T-helper 2 cell treated with Interferon-gamma antibody and Interleukin-4, amounts not matched to agents 5 μg/mL and 100 μg/mL, for 36 hours (primary cell): ENCODE measurements at regions not wholly inside any gene's neighbourhood (a gene's known extent, or its start where the extent isn't known, plus 50 kb on each side); places are given as distances from the start of the nearest gene placed in this dataset.

Experiments used
- DNase-seq: peaks from one replicate; pipeline ENCODE4 v3.0.0; 2021; ENCODE audit warnings: low spot score
- H3K27ac Mint-ChIP-seq: one replicate; pipeline ENCODE4 v1.8.0; 2021; ENCODE audit warnings: mild to moderate bottlenecking, mixed read lengths
- H3K27me3 Mint-ChIP-seq: one replicate; pipeline ENCODE4 v1.8.0; 2021; ENCODE audit warnings: low read depth, mixed read lengths
- H3K36me3 Mint-ChIP-seq: one replicate; pipeline ENCODE4 v1.8.0; 2021; ENCODE audit warnings: low read depth, mixed read lengths
- H3K4me1 Mint-ChIP-seq: one replicate; pipeline ENCODE4 v1.8.0; 2021; ENCODE audit warnings: low read depth, mixed read lengths
- H3K4me3 Mint-ChIP-seq: one replicate; pipeline ENCODE4 v1.8.0; 2022; ENCODE audit warnings: mild to moderate bottlenecking, moderate library complexity, mixed read lengths
- H3K9me3 Mint-ChIP-seq: one replicate; pipeline ENCODE4 v1.8.0; 2021; ENCODE audit warnings: mixed read lengths

DNA sequence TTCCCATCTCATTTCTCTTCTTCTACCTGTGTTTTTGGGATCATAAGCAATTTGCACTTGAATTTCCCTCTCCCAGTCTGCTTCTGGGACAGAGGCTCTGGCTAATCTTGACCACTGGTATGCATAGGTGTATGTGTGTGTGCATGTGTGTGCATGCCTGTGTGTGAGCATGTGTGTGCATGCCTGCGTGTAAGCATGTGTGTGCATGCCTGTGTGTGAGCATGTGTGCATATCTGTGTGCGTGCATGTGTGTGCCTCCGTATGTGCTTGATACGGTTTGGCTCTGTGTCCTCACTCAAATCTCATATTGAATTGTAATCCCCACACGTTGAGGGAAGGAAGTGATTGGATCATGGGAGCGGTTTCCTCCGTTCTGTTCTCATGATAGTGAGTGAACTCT is 77.7 kb downstream of the HAPSTR1 start:
- Mint-ChIP-seq H3K36me3 (no peaks in the 10 kb centered on the region), H3K27ac (no peak overlapping the region), H3K4me3 (no peak overlapping the region)

DNA sequence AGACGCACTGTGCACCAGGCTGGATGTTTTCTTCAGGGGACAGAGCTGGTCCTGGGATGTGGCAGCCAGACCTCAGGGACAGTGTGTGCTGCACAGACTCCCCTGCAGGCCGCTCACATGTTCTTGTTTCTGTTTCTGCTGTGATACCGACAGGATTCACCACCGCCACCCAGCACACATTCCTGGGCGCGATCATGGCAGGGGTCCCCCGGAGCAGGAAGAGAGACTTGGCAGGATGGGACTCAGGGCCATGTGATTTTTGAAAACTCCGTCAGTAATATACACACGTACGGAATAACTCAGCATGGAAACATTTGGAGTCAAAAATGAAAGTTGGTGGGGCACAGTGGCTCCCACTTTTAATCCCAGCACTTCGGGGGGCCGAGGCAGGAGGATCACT is 79.0 kb downstream of the HAPSTR1 start:
- Mint-ChIP-seq H3K4me3 (no peak overlapping the region), H3K27ac (no peak overlapping the region), H3K36me3 (no peaks in the 10 kb centered on the region), H3K4me1 (no peaks in the 10 kb centered on the region), H3K27me3 (no peaks in the 10 kb centered on the region), H3K9me3 (no peaks in the 10 kb centered on the region)
- DNase-seq: no peak

More for the DNA sequence above, 77.7 kb downstream of the HAPSTR1 start:
- Mint-ChIP-seq H3K27me3 (no peaks in the 10 kb centered on the region), H3K4me1 (no peaks in the 10 kb centered on the region), H3K9me3 (no peaks in the 10 kb centered on the region)
- DNase-seq: no peak

DNA sequence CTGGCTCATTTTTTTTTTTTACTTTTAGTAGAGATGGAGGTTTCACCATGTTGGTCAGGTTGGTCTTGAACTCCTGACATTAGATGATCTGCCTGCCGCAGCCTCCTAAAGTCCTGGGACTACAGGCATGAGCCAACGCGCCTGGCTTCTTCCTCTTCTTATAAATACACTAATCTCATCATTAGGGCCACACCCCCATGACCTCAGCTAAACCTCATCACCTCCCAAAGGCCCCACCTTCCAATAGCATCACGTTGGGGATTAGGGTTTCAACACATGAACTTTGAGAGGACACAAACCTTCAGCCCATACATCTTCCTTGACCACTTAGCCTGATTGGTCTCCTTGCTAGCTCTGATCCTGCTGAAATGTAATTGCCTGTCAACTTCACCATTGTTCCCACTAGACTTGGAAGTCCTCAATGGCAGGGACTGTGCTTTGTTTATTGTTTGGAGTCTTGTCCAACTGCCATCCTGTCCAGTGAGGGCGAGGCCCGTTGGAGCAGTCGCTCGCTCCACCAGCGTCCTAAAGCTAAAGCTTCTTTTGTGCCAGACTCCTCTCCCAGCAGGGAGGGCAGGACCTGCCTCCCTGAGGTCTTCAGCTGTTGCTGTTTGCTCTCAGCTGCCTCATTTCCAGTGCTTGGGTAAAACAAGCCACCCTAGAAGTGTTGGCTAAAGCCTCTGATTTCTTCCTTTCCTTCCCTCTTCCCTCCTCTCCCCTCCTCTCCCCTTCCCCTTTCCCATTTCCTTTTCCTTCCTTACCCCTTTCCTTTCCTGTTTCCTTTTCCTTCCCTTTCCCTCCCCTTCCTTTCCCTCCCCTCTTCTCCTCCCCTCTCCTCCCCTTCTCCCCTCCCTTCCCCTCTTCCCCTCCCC is 85.3 kb downstream of the HAPSTR1 start:
- no peak for DNase-seq
- Mint-ChIP-seq H3K9me3 (no peaks in the 10 kb centered on the region), H3K36me3 (no peaks in the 10 kb centered on the region), H3K27me3 (no peaks in the 10 kb centered on the region), H3K4me1 (no peaks in the 10 kb centered on the region), H3K27ac (no peak overlapping the region), H3K4me3 (no peak overlapping the region)

DNA sequence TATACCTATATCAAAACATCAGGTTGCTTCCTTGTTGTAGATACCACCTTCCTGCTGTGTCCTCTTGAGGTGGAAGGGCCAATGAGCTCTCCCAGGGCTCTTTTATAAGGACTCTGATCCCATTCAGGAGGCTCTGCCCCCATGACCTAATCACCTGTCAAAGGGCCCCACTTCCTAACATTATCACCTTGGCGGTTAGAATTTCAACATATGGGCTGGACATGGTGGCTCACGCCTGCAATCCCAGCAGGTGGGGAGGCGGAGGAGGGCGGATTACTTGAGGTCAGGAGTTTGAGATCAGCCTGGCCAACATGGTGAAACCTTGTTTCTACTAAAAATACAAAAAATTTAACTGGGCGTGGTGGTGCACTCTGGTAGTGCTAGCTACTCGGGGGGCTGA is 86.4 kb downstream of the HAPSTR1 start:
- H3K4me3 Mint-ChIP-seq: no peak overlapping the region
- H3K27ac Mint-ChIP-seq: no peak overlapping the region
- H3K4me1 Mint-ChIP-seq: no peaks in the 10 kb centered on the region
- H3K36me3 Mint-ChIP-seq: no peaks in the 10 kb centered on the region
- H3K9me3 Mint-ChIP-seq: no peaks in the 10 kb centered on the region
- H3K27me3 Mint-ChIP-seq: no peaks in the 10 kb centered on the region
- no peak for DNase-seq

DNA sequence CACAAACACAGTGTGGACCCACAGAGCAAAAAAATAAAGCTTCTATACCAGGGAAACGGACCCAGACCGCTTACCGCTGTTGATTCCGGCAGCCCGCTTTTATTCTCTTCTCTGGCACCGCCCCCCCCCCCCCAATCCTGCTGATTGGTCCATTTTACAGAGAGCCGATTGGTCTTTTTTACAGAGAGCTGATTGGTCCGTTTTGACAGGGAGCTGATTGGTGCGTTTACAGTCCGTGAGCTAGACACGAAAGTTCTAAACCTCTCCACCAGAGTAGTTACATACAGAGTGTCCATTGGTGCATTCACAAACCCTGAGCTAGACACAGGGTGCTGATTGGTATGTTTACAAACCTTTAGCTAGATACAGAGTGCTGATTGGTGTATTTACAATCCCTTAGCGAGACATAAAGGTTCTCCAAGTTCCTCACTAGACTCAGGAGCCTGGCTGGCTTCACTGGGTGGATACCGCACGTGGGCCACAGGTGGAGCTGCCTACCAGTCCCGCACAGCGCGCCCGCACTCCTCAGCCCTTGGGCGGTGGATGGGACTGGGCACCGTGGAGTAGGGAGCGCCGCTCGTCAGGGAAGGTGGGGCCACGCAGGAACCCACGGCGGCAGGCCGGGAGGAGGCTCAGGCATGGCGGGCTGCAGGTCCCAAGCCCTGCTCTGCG is 92.4 kb downstream of the HAPSTR1 start:
- H3K27me3 Mint-ChIP-seq: no peaks in the 10 kb centered on the region
- no peak overlapping the region for H3K27ac Mint-ChIP-seq
- H3K4me3 Mint-ChIP-seq: no peak overlapping the region
- no peaks in the 10 kb centered on the region for H3K36me3 Mint-ChIP-seq
- DNase-seq: no peak
- no peaks in the 10 kb centered on the region for H3K9me3 Mint-ChIP-seq
- H3K4me1 Mint-ChIP-seq: no peaks in the 10 kb centered on the region

DNA sequence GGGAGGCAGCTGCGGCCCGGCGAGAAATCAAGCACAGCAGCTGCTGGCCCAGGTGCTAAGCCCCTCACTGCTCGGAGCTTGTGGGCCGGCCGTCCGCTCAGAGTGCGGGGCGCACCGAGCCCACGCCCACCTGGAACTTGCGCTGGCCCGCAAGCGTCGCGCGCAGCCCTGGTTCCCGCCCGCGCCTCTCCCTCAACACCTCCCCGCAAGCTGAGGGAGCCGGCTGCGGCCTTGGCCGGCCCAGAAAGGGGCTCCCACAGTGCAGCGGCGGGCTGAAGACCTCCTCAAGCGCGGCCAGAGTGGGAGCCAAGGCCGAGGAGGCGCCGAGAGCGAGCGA is 92.9 kb downstream of the HAPSTR1 start:
- no peak for DNase-seq
- Mint-ChIP-seq H3K9me3 (no peaks in the 10 kb centered on the region), H3K27ac (no peak overlapping the region), H3K36me3 (no peaks in the 10 kb centered on the region), H3K4me3 (no peak overlapping the region), H3K27me3 (no peaks in the 10 kb centered on the region), H3K4me1 (no peaks in the 10 kb centered on the region)

DNA sequence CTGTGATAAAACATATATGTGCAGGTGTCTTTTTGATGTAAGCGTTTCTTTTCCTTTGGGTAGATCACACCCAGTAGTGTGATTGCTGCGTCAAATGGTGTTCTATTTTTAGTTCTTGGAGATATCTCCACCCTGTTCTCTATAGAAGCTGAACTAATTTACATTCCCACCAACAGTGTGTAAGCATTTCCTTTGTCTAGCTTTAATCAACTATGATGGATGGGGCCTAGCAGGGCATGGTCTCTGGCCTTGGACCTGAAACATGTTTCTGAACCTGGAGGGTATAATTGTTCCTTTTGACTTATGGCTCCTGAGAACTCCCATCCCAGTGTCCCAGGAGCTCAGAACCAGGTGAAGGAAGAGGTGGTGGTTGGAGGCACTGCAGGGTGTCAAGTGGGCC is 93.9 kb downstream of the HAPSTR1 start:
- H3K4me1 Mint-ChIP-seq: no peaks in the 10 kb centered on the region
- no peak overlapping the region for H3K27ac Mint-ChIP-seq
- no peaks in the 10 kb centered on the region for H3K36me3 Mint-ChIP-seq
- no peaks in the 10 kb centered on the region for H3K27me3 Mint-ChIP-seq
- H3K4me3 Mint-ChIP-seq: no peak overlapping the region
- no peak for DNase-seq
- H3K9me3 Mint-ChIP-seq: no peaks in the 10 kb centered on the region

DNA sequence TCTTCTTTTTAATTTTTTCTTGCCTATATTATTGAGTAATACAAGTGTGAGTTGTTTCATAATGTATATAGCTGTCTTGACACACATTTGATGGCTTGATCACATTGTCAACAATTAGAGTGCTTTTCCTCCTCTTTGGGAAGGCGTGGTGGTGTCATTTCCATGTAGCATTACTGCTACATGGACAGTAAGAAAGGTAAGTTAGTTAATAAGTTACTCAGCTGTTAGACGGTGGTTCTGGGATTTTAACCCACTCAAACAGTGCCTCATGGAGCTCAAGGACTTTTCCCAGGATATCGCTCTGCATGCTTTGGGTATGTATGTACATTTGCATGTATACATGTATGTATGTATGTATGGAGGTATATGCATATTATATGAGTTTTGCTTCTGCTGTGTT is 94.6 kb downstream of the HAPSTR1 start:
- Mint-ChIP-seq H3K27me3 (no peaks in the 10 kb centered on the region), H3K4me1 (no peaks in the 10 kb centered on the region)

DNA sequence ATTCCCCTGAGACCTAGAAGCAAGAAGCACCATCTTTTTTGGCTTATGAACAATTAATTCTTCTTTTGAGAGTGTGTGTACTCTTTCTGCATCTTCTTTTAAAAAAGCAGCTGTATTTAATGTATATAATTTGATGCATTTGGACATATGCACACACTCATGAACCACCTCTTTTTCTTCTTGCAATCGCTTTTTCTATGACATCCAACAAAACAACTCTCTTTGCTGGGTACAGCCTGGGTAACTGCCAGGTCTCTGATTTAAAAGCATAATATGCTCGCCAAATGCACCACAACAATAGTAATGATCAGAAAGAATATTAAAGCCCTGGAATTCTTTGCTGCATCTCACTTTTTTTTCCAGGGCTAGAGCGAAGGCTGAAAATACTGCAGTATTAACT is 97.3 kb downstream of the HAPSTR1 start:
- no peaks in the 10 kb centered on the region for H3K27me3 Mint-ChIP-seq
- no peak for DNase-seq
- no peak overlapping the region for H3K27ac Mint-ChIP-seq
- H3K4me3 Mint-ChIP-seq: no peak overlapping the region
- no peaks in the 10 kb centered on the region for H3K9me3 Mint-ChIP-seq
- no peaks in the 10 kb centered on the region for H3K4me1 Mint-ChIP-seq
- H3K36me3 Mint-ChIP-seq: no peaks in the 10 kb centered on the region

More for the DNA sequence above, 94.6 kb downstream of the HAPSTR1 start:
- DNase-seq: no peak
- Mint-ChIP-seq H3K27ac (no peak overlapping the region), H3K36me3 (no peaks in the 10 kb centered on the region), H3K9me3 (no peaks in the 10 kb centered on the region), H3K4me3 (no peak overlapping the region)

DNA sequence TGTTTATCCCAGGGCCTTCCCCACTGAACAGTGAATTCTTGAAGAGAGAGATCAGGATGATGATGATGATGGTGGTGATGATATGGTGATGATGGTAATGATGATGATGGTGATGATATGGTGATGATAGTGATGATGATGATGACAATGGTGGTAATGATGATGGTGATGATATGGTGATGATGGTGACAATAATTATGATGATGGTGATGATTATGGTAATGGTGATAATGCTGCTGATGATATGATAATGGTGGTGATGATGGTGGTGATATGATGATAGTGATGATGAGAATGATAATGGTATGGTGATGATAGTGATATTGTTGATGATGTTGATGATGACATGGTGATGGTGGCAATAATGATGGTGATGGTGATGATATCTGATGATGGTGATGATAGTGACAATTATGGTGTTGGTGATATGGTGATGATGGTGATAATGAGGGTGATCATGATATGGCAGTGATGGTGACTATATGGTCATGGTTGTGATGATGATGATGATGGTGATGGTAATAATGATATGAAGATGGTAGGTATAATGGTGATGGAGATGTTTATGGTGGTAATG is 99.9 kb downstream of the HAPSTR1 start:
- Mint-ChIP-seq H3K27me3 (no peaks in the 10 kb centered on the region), H3K9me3 (no peaks in the 10 kb centered on the region), H3K4me1 (no peaks in the 10 kb centered on the region), H3K36me3 (no peaks in the 10 kb centered on the region), H3K4me3 (no peak overlapping the region), H3K27ac (no peak overlapping the region)
- DNase-seq: no peak

DNA sequence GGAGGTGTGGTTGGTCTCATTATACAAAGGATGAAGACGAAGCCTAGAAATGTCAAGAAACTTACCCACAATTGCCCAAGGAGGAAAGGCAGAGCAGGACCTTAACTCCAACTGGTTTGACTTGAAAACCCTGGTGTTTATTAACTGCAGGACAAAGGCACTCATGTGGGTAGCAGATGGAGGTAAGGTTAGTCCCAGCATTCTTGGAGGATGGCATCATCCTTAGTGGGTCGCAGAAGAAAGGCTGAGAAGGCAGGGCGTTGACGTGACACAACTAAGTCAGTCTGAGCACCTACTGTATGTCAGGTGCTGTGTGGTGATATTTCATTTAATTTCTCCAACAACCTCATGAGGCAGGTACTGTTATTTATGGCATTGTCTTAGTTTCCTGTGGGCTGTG is 101.3 kb downstream of the HAPSTR1 start:
- Mint-ChIP-seq H3K27ac (no peak overlapping the region), H3K4me1 (no peaks in the 10 kb centered on the region), H3K4me3 (no peak overlapping the region), H3K27me3 (no peaks in the 10 kb centered on the region), H3K9me3 (no peaks in the 10 kb centered on the region), H3K36me3 (no peaks in the 10 kb centered on the region)
- DNase-seq: no peak

DNA sequence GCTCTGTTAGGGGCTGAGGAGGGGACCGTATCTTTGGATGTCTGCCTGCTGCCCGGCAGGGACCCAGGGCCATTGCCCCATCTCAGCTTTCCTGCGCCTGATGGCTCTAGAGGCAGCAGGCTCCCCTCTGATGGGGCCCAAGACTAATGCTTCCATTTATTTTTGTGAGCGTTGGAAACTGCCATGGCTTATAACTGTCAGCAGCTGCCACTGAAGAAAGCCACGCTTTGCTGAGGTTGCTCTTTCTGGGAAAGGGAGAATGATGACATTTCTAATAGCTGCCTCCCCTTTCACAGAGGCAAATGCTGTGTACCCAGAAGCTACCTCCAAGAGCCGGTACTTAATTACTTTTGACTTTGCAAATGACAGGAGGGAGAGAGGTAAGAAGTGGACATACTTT is 103.8 kb downstream of the HAPSTR1 start:
- H3K9me3 Mint-ChIP-seq: no peaks in the 10 kb centered on the region
- H3K4me1 Mint-ChIP-seq: no peaks in the 10 kb centered on the region
- no peaks in the 10 kb centered on the region for H3K36me3 Mint-ChIP-seq
- H3K27ac Mint-ChIP-seq: no peak overlapping the region
- H3K4me3 Mint-ChIP-seq: no peak overlapping the region
- DNase-seq: no peak
- H3K27me3 Mint-ChIP-seq: no peaks in the 10 kb centered on the region

DNA sequence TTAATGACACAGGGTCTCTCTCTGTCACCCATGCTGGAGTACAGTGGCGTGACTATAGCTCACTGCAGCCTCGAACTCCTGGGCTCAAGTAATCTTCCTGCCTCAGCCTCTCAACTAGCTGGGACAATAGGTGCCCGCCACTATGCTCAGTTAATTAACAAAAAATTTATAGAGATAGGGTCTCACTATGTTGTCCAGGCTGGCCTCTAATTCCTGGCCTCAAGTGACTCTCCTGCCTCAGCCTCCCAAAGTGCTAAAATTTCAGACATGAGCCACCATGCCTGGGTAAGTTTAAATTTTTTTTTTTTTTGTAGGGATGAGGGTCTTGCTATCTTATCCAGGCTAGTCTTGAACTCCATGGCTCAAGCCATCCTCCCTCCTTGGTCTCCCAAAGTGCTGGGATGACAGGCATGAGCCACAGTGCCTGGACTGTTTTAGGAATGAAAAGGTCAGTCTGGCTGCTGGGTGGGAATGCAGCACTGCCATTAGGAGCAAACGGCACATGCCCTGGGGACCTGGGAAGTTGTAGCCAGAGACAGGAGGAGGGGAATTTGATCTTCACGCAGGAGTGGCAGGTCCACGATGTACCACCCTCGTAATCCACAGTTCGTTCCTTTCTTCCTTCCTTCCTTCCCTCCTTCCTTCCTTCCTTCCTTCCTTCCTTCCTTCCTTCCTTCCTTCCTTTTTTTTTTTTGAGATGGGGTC is 106.7 kb downstream of the HAPSTR1 start:
- Mint-ChIP-seq H3K27me3 (no peaks in the 10 kb centered on the region), H3K27ac (no peak overlapping the region), H3K4me1 (no peaks in the 10 kb centered on the region), H3K4me3 (no peak overlapping the region), H3K36me3 (no peaks in the 10 kb centered on the region), H3K9me3 (no peaks in the 10 kb centered on the region)
- no peak for DNase-seq

DNA sequence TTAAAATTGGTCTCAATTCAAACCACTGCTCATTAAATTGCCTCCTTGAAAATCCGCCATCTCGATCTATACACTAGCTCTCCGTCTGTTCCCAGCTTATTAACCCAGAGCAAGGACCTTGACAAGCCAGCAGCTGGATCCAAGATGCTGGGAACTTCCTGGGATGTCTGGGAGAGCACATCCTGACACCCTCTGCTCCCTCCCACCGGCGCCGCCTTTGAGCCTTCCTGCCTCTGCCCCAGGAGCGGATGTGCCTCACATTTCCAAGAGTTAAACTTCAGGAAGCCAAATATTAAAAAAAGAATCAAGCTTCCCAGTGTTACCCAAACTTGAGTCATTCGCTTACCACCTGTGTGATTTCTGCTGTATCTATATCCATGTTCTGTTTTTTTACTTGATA is 107.9 kb downstream of the HAPSTR1 start:
- no peak overlapping the region for H3K4me3 Mint-ChIP-seq
- no peaks in the 10 kb centered on the region for H3K36me3 Mint-ChIP-seq
- no peak for DNase-seq
- H3K27me3 Mint-ChIP-seq: no peaks in the 10 kb centered on the region
- H3K27ac Mint-ChIP-seq: no peak overlapping the region
- no peaks in the 10 kb centered on the region for H3K9me3 Mint-ChIP-seq
- H3K4me1 Mint-ChIP-seq: no peaks in the 10 kb centered on the region
